Heart right ventricle (tissue), 16 donors: ENCODE measurements at regions not wholly inside any gene's neighbourhood (a gene's known extent, or its start where the extent isn't known, plus 50 kb on each side); places are given as distances from the start of the nearest gene placed in this dataset.

Experiments used
- ATAC-seq, 8 donors: fragments of 200-7000 bp; cut with Tn5 transposase; one replicate each; pipeline ENCODE4 v1.9.1; 2020; ENCODE audit warnings: mild to moderate bottlenecking in 8 of 8, moderate library complexity in 8 of 8, moderate number of reproducible peaks in 1 of 8
- DNase-seq, 2 donors: peaks; one replicate each; pipeline ENCODE4 v3.0.0-alpha.2; 2020
- H3K27ac ChIP-seq, 10 donors: fragments of 200-600 bp; sonication (generic) in 2 of 10; one replicate each; pipeline versions ENCODE4 v1.5.0 to v1.8.0; 2020 to 2022; ENCODE audit warnings: mild to moderate bottlenecking in 3 of 10
- H3K27me3 ChIP-seq, 7 donors: fragments of 200-600 bp; one replicate each; pipeline ENCODE4 v1.8.0; 2021 to 2022; ENCODE audit warnings: mild to moderate bottlenecking in 2 of 7
- H3K36me3 ChIP-seq, 9 donors: fragments of 200-600 bp; sonication (generic) in 1 of 9; one replicate each; pipeline versions ENCODE4 v1.5.0 to v1.8.0; 2020 to 2022; ENCODE audit warnings: mild to moderate bottlenecking in 2 of 9
- H3K4me1 ChIP-seq, 9 donors: fragments of 200-600 bp; sonication (generic) in 1 of 9; one replicate each; pipeline versions ENCODE4 v1.5.0 to v1.8.0; 2020 to 2022; ENCODE audit warnings: mild to moderate bottlenecking in 4 of 9
- H3K4me3 ChIP-seq, 10 donors: fragments of 200-600 bp; sonication (generic) in 2 of 10; one replicate each; pipeline versions ENCODE4 v1.5.0 to v1.8.0; 2020 to 2022; ENCODE audit warnings: mild to moderate bottlenecking in 7 of 10, moderate library complexity in 2 of 10
- H3K9me3 ChIP-seq, 11 donors: fragments of 200-600 bp in 10 of 11; sonication (generic) in 2 of 11; one replicate each; pipeline versions ENCODE4 v1.5.0 to v1.8.0; 2013 to 2022; ENCODE audit warnings: mild to moderate bottlenecking in 2 of 11, control low read depth in 1 of 11, moderate library complexity in 1 of 11
- WGBS, 2 donors: extraction: QIAGEN DNeasy Blood & Tissue Kit; methylation state at CpG; one replicate each; pipeline ENCODE4 v1.1.7; 2013; ENCODE audit warnings: inconsistent platforms in 1 of 2; 5-methylcytosine and 5-hydroxymethylcytosine counted together
- intact Hi-C, 10 donors: fragments of 100-400 bp; cut with DNase I; formaldehyde crosslinking; loops; one replicate each; pipeline versions ENCODE4 v1.11.1 to v1.14.2; 2022
- TF ChIP-seq, protein P1 (sequence below), 9 donors: fragments of 200-600 bp; sonication (generic) in 2 of 9; IDR thresholded peaks; one replicate each; pipeline versions ENCODE4 v1.5.0 to v1.8.0; 2021 to 2022; ENCODE audit warnings: antibody characterized with exemption in 9 of 9, mild to moderate bottlenecking in 5 of 9, moderate library complexity in 1 of 9
- donor health status: Arrhythmogenic right ventricular cardiomyopathy.
- donor health status: ischemic (EF 13 %, LVEDD 7.1; RV severe dilation, severe dysfunction).
- donor health status: healthy with polysubstance abuse.
- donor health status: DM: no; HTN: yes; CAD: no.
- donor health status: DM: no; HTN: no; CAD: no.
- donor health status: ischemic (EF 25% LVEDD 6.9; RV normal size, moderate dysfunction).
- donor health status: ischemic (EF 25% LVEDD 5.7; RV mildly dilated, moderate dysfunction).
- donor health status: healthy.
- donor health status: DM: yes; HTN: yes; CAD: no.
- donor health status: Ischemic cardiomyopathy.
- donor health status: ischemic (EF 35%, LVEDD 5.7; RV mildly dilated, moderate dysfunction).
- donor health status: nonischemic (EF 11% LVEDD 7.7; RV severe dilation, severe dysfunction).
- donor health status: DM: yes; HTN: yes; CAD: no.
- donor health status: PGD.
- donor health status: ischemic (EF 29% LVEDD 5.4; RV normal size, mild dysfunction).
- donor health status: nonischemic (EF 23%, LVEDD 6.1; RV moderate dilation, normal function).

DNA sequence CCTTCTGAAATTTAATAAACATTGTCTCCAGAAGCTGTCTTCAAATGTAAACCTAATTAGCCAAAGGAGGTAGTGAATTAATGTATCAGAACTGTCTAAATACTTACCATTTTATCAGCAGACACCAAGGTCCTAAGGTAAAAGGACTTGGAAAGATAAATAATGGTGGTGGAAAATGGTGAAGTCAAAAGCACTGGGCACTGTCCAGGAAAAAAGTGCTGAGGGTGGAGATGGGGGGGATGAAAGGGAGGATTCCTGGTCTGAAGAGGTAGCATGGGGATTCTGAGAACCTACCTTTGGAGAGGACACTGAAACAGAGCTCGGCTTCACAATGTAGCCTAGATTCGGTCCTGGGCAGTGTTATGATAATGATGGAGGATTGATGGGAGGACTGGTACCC lies 149.0 kb upstream of the DPH6 start:
- Histone ChIP-seq H3K27ac (no peak overlapping the region), H3K9me3 (no peaks in the 10 kb centered on the region)
- TF ChIP-seq, protein P1, sequence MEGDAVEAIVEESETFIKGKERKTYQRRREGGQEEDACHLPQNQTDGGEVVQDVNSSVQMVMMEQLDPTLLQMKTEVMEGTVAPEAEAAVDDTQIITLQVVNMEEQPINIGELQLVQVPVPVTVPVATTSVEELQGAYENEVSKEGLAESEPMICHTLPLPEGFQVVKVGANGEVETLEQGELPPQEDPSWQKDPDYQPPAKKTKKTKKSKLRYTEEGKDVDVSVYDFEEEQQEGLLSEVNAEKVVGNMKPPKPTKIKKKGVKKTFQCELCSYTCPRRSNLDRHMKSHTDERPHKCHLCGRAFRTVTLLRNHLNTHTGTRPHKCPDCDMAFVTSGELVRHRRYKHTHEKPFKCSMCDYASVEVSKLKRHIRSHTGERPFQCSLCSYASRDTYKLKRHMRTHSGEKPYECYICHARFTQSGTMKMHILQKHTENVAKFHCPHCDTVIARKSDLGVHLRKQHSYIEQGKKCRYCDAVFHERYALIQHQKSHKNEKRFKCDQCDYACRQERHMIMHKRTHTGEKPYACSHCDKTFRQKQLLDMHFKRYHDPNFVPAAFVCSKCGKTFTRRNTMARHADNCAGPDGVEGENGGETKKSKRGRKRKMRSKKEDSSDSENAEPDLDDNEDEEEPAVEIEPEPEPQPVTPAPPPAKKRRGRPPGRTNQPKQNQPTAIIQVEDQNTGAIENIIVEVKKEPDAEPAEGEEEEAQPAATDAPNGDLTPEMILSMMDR (IDR thresholded peaks at IDR 0.05), result no peak

DNA sequence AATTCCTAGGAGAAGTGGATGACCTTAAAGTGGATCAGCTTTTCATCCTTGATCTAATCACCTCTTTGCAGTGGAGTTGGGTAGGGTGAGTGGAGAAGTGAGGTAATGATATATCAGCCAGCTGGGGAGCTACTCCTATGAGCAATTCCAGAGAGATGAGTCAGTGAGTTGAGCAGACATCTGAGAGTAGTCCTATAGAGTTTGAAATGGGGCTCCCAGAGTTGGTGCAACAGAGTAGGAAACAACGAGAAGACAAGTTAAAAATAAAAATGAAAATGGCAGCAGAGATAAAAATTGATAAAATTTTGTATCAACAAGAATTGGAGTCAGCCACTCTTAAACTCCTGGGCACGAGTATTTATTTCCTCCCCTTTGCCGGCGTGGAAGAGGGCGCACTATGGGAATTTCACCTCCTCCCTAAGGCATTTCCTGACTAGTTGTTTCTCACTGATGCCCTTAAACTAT lies 150.8 kb upstream of the DPH6 start:
- no peaks in the 10 kb centered on the region for H3K9me3 ChIP-seq
- H3K27ac ChIP-seq, result peak overlapping the region in 8 of 10 donors; percentile 2 to 76 (median 58)
- no peaks in the 10 kb centered on the region for H3K27me3 ChIP-seq
- no peaks in the 10 kb centered on the region for H3K36me3 ChIP-seq
- WGBS, 2 donors, result 42 to 44% methylated on average over 5 of the region's 5 CpGs
- H3K4me1 ChIP-seq, result peaks cover 5 to 61% (median 48%) of the 10 kb centered on the region in 9 donors
- TF ChIP-seq, protein P1 (IDR thresholded peaks at IDR 0.05), result no peak
- no peak overlapping the region for H3K4me3 ChIP-seq
- no peak for DNase-seq
- peak in 2 of 8 donors; percentile 31 to 73 for ATAC-seq
- intact Hi-C loops, result loop anchor here in 4 of 10 donors (5.0 to 10.0 kb wide), 4 partner anchors 62 to 881 kb away; partner anchors contain the start of genes DPH6 (in 2 of the 4) and CDIN1 (in 1 of the 4)

More for the DNA sequence above, 149.0 kb upstream of the DPH6 start:
- DNase-seq (no peak), ATAC-seq (no peak)
- no peaks in the 10 kb centered on the region for H3K27me3 ChIP-seq
- 97 to 98% methylated on average over 2 of the region's 2 CpGs for WGBS, 2 donors
- H3K4me1 ChIP-seq, result peaks cover 8 to 77% (median 64%) of the 10 kb centered on the region in 9 donors
- H3K4me3 ChIP-seq, result no peak overlapping the region
- H3K36me3 ChIP-seq, result no peaks in the 10 kb centered on the region
- intact Hi-C loops, result loop anchor here in 4 of 10 donors (5.0 to 10.0 kb wide), 4 partner anchors 60 to 882 kb away; partner anchors contain the start of genes DPH6 (in 2 of the 4) and CDIN1 (in 1 of the 4)

DNA sequence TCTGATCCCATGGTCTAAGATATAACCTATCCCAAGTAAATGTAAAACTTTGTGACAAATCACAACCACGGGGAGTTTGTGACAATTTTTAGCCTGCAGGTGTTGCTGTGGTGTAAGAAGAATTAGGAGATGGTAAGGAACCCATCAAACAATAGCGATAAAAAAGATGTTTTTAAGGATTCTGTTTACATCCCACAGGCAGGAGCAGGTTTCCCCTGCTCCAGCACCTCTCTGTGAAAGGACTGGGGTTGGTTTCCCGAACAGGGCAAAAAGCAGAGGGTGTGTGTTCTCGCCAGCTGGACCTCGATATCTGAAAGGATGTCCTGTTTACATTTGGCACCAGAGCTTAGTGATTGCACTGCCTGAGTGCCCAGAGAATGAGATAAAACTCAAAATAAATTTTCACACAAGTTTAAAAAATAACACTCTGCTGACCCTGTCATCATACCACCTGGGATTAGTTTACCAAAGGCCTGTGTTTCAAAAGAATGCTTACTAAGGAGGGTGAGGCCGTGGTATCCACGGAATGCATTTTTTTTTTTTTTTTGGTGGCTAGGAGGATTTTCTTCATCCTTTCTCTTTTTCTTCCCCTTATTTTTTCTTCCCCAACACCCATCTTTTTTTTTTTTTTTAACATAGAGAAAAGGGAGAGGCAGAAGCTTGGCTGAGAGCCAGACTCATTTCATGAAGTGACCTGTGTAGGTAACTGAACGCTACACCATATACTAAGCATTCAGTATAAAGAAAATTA lies 151.8 kb upstream of the DPH6 start:
- TF ChIP-seq, protein P1 (IDR thresholded peaks at IDR 0.05), result peak in 4 of 9 donors; percentile 18 to 44 (median 33)

DNA sequence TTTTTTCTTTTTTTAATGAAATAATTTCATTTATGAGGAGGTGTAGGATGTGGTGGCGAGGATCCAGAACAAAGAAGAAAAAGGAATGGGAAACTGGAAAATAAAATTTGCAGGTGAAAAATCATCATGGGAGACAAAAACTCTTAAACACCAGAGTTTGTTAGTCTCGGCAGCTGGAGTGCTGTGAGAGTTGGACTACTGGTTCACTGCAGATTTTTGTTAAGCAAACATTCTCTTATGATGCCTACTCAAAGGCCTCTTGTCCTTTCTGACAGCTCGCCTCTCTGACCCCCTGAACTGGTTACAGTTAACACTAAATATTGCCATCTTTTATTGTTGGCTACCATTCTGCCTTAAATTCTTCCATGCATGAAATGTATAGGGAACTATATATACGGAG lies 152.4 kb upstream of the DPH6 start:
- Histone ChIP-seq H3K9me3 (no peaks in the 10 kb centered on the region), H3K4me1 (peaks cover 0 to 53% (median 32%) of the 10 kb centered on the region in 9 donors), H3K4me3 (no peak overlapping the region), H3K27me3 (no peaks in the 10 kb centered on the region), H3K36me3 (no peaks in the 10 kb centered on the region), H3K27ac (peak overlapping the region in 5 of 10 donors; percentile 58 to 76 (median 61))
- WGBS, 2 donors, result 83 to 86% methylated on average over 4 of the region's 4 CpGs
- DNase-seq (no peak), ATAC-seq (no peak)
- TF ChIP-seq, protein P1 (IDR thresholded peaks at IDR 0.05), result no peak
- intact Hi-C loops, result loop anchor here in 4 of 10 donors (5.0 to 10.0 kb wide), 4 partner anchors 64 to 879 kb away; partner anchors contain the start of genes DPH6 (in 2 of the 4) and CDIN1 (in 1 of the 4)

More for the DNA sequence above, 151.8 kb upstream of the DPH6 start:
- Histone ChIP-seq H3K9me3 (no peaks in the 10 kb centered on the region), H3K36me3 (no peaks in the 10 kb centered on the region), H3K4me3 (no peak overlapping the region), H3K27me3 (no peaks in the 10 kb centered on the region), H3K4me1 (peaks cover 1 to 55% (median 38%) of the 10 kb centered on the region in 9 donors), H3K27ac (peak overlapping the region; percentile 2 to 76 (median 52))
- intact Hi-C loops, result loop anchor here in 4 of 10 donors (5.0 to 10.0 kb wide), 4 partner anchors 63 to 880 kb away; partner anchors contain the start of genes DPH6 (in 2 of the 4) and CDIN1 (in 1 of the 4)
- peak; percentile 26 to 89 (median 72) for ATAC-seq
- WGBS, 2 donors, result 18 to 27% methylated on average over 8 of the region's 8 CpGs
- DNase-seq, result no peak
